GM12892 (cell line): ENCODE measurements at regions not wholly inside any gene's neighbourhood (a gene's known extent, or its start where the extent isn't known, plus 50 kb on each side); places are given as distances from the start of the nearest gene placed in this dataset.

ENCODE experiments used
- DNase-seq: peaks from one replicate; pipeline ENCODE4 v3.0.0; 2011; ENCODE audit not compliant: insufficient read length
- FAIRE-seq: peaks from 2 replicates; lab custom pipeline; 2011; peaks lifted over from hg19 to GRCh38; lab: Jason Lieb, UNC
- POLR2A ChIP-seq: IDR thresholded peaks from 2 replicates; pipeline ENCODE4 v1.6.1; 2011; ENCODE audit warnings: low read depth, low read length, control low read depth
- POLR2AphosphoS5 ChIP-seq: IDR thresholded peaks from 2 replicates; pipeline ENCODE4 v1.6.1; 2011; ENCODE audit warnings: low read depth, low read length, control low read depth
- TAF1 ChIP-seq: IDR thresholded peaks from 2 replicates; pipeline ENCODE4 v1.6.1; 2011; ENCODE audit warnings: low read depth, mild to moderate bottlenecking, control low read depth, low read length, borderline replicate concordance

GRCh38 chr6:1104988-1105670, 206.8 kb upstream of the FOXQ1 start:
- FAIRE-seq (no peak), DNase-seq (no peak)
- TF ChIP-seq POLR2A: no peak
- TF ChIP-seq TAF1: no peak
- no peak for TF ChIP-seq POLR2AphosphoS5

GRCh38 chr6:1103945-1104623, 207.8 kb upstream of the FOXQ1 start:
- TF ChIP-seq POLR2AphosphoS5 (no peak), POLR2A (no peak), TAF1 (no peak)
- DNase-seq (no peak), FAIRE-seq (no peak)

GRCh38 chr6:1103021-1103420, 208.9 kb upstream of the FOXQ1 start:
- no peak for FAIRE-seq
- no peak for TF ChIP-seq POLR2A
- no peak for TF ChIP-seq TAF1
- DNase-seq: no peak

- no peak for TF ChIP-seq POLR2AphosphoS5
- TF ChIP-seq POLR2A: no peak
- FAIRE-seq (no peak), DNase-seq (no peak)
These were observed 211.6 kb upstream of the FOXQ1 start for GRCh38 chr6:1100269-1100668.

DNA sequence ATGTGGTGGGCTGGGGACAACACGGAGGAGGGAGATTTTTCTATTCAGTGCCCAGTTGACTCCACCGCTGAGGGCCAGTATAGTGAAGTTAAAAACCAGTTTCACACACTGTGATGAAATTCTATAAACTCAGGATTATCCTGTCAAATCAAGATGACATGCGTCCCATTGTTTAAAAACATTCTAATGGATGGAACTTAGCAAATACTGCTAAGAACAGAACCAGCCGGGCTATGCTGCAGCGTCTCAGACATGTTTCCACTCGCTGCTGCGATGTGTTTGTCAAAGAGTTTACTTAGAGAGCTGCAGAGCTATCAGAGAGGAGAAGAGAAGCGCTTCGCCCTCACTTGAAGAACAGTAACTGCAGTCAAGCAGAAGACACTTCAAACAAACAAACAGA, 212.6 kb upstream of the FOXQ1 start:
- FAIRE-seq (no peak), DNase-seq (no peak)
- TF ChIP-seq TAF1 (no peak), POLR2AphosphoS5 (no peak), POLR2A (no peak)

GRCh38 chr6:1096967-1097765, 214.7 kb upstream of the FOXQ1 start:
- FAIRE-seq: no peak
- TF ChIP-seq POLR2A (no peak), POLR2AphosphoS5 (no peak), TAF1 (no peak)

GRCh38 chr6:1094306-1094705, 217.6 kb upstream of the FOXQ1 start:
- DNase-seq (no peak), FAIRE-seq (no peak)
- TF ChIP-seq POLR2AphosphoS5 (no peak), TAF1 (no peak), POLR2A (no peak)

More at GRCh38 chr6:1096967-1097765, 214.7 kb upstream of the FOXQ1 start:
- DNase-seq: no peak

DNA sequence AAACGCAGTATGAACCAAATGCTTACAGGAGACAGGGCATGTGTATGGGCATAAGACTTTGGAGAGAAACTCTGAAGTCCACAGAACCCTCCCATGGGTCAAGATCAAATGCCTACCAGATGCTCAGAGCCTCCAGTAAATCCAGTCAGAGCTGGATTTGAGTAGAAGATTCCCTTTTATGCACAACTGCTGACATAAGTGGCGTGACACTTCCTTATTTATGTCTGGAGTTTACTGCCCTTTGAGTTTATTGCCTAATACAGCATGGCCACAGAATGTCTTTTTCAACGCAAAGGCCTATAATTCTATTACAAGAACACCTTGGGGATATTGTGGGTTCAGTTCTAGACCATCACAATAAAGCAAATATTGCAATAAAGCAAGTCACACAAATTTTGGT, 220.0 kb upstream of the FOXQ1 start:
- DNase-seq (no peak), FAIRE-seq (no peak)
- TF ChIP-seq POLR2A (no peak), TAF1 (no peak), POLR2AphosphoS5 (no peak)

DNA sequence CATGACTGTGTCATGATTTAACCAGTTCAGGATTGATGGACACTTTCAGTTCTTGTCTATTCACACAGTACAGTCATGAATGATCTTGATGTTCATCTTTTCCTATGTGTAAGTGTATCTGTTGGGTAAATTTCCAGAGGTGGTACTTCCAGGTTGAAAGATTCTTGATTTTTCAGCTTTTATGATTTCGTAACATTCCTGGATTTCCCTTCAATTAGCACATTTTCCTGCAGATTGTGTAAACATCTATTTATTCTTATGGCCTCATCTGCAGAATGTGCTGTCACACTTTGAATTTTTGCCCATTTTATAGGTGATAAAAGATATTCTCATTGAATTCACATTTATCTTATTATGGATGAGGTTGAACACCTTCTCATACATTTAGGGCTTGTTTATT, 222.0 kb upstream of the FOXQ1 start:
- no peak for TF ChIP-seq POLR2A
- TF ChIP-seq TAF1: no peak
- TF ChIP-seq POLR2AphosphoS5: no peak
- FAIRE-seq: no peak
- DNase-seq: no peak

DNA sequence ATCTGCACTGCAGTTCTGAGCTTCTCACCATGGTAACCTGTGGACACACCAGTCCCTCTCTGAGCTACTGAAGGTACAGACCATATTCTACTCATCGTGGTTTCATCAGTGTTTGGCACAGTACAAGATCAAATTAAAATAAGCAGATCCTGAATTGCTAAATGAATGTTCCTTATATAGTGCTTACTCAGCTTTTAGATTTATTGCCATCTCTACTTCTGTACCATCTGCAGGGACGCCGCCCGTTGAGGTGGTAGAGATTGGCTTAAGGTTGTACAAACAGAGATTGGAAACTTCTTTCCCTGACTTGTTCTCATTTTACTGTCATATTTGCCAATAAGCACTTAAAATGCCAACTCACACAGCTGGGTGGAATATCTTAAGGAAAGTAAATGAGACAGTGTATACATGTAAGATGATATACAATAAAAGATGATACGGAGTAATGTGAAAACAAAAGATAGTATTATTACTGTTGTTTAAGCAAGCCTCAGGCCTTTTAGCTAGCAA, 223.4 kb upstream of the FOXQ1 start:
- FAIRE-seq: no peak
- no peak for DNase-seq
- TF ChIP-seq POLR2AphosphoS5 (no peak), TAF1 (no peak), POLR2A (no peak)

DNA sequence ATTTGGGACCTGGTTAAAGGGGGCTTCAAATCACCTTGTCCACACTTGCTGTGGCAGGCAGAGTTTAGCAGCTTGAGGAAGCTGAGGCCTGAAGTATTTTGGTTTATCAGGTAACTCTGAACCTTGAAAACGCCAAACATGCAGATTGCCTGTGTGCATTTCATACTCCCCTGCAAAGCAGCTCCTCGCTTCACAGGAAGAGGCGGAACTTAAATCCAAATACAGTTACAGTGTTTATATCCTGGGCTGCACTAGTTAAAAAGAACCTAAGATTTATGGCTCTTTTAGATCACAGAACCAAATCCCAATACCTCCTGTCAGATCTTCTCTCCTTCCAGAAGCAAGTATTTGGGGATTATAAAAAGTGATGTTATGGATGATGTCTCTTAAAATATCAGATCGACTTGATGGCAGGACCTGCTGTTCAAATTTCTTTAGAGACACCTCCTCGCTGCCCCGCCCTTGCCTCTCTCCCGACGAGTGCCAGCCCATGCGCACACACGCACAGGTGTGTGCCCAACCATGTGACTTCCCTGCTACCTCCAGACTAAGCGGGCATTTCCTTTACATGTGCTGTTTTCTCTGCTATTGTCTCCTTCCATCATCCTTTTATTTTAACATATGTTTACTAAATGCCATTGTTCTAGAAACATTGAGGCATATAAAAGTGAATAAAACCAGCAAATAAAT, 224.6 kb upstream of the FOXQ1 start:
- DNase-seq (no peak), FAIRE-seq (no peak)
- TF ChIP-seq POLR2A: no peak
- no peak for TF ChIP-seq TAF1
- TF ChIP-seq POLR2AphosphoS5: no peak
